HG02642 (cell line): ENCODE measurements at regions not wholly inside any gene's neighbourhood (a gene's known extent, or its start where the extent isn't known, plus 50 kb on each side); places are given as distances from the start of the nearest gene placed in this dataset.
"Not testable (repeated sequence)": the region's sequence is repeated elsewhere in the genome, so short reads cannot be mapped to it uniquely, and the experiment has no call there.

ENCODE experiments used
- ATAC-seq: cut with Tn5 transposase; IDR thresholded peaks from one replicate; pipeline ENCODE4 v1.9.1; 2021; ENCODE audit warnings: mild to moderate bottlenecking; ENCODE audit not compliant: unreplicated experiment, poor library complexity

DNA sequence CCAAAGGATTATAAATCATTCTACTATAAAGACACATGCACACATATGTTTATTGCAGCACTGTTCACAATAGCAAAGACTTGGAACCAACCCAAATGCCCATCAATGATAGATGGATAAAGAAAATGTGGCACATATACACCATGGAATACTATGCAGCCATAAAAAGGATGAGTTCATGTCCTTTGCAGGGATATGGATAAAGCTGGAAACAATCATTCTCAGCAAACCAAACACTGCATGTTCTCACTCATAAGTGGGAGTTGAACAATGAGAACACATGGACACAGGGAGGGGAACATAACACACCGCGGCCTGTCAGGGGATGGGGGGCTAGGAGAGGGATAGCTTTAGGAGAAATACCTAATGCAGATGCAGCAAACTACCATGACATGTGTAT lies 135.1 kb upstream of the PDE4B start:
- ATAC-seq = not testable (repeated sequence)

DNA sequence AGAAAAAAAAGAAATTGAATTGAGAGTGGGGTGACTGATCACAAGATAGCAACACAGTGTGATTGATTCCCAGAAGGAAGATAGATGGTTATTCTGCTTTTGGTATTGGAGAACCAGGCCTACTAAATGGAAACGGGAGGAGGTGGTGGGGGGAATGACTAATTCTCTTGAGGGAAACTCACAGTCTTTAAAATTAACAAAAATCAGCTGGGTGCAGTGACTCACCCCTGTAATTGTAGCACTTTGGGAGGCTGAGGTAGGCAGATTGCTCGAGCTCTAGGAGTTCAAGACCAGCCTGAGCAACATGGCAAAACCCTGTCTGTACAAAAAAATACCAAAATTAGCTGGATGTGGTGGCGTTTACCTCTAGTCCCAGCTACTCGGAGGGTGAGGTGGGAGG lies 134.6 kb upstream of the PDE4B start:
- ATAC-seq = no peak

DNA sequence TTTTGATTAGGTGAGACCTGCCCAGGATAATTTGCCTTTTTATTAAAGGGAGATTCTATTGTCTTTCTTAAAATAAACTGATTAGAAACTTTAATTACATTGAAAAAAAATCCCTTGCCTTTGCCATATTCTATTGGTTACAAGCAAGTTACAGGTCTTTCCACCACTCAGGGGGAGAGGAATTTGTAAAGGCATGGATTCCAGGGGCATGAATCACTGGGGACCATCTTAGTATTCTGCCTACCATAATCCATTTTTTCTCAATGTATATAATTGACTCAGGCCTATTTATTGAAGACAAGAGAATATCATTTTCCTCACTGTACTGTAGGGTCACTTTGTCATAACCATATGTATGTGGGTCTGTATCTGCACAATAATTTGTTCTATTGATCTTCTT lies 124.3 kb upstream of the PDE4B start:
- no peak for ATAC-seq

DNA sequence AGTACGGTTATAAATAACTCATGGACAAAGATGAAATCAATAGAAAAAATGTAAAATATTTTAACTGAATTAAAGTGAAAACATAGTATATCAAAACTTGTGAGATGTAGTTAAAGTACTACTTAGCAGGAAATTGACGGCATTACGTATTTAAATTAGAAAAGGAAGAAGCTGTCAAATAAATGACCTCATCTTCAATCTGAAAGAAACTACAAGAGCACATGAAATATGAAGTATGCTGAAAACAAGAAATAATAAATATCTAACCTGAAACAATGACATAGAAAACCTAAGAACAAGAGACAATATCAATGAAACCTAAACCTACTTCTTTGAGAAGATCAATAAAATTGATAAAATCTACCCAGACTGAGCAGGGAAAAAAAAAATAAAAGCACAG lies 122.2 kb upstream of the PDE4B start:
- no peak for ATAC-seq

DNA sequence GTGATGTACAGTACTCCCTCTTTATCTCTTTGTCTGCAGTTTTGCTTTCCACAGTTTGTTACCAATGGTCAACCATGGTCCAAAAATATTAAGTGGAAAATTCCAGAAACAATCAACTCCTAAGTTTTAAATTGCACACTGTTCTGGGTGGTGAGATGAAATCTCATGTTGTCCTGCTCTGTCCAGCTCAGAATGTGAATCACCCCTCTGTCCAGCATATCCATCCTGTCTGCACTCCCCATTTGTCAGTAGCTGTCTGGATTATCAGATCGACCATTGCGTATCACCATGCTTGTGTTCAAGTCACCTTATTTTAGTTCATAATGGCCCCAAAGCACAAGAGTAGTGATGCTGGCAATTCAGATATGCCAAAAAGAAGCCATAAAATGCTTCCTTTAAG lies 118.2 kb upstream of the PDE4B start:
- no peak for ATAC-seq

DNA sequence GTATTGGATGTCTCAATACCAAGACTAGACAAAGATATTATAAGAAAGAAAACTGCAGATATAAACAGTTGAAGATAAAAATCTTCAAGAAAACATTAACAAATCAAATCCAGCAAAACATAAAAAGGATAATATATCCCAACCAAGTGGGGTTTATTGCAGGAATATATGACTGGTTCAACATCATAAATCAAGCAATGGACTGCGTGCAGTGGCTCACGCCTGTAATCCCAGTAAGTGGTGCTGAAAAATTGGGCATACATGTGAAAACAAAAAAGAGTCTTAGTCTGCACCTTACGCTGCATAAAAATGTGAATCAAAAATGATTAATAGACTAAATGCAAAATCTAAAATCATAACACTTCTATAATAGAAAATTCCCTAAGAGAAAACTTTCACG lies 112.9 kb upstream of the PDE4B start:
- no peak for ATAC-seq

DNA sequence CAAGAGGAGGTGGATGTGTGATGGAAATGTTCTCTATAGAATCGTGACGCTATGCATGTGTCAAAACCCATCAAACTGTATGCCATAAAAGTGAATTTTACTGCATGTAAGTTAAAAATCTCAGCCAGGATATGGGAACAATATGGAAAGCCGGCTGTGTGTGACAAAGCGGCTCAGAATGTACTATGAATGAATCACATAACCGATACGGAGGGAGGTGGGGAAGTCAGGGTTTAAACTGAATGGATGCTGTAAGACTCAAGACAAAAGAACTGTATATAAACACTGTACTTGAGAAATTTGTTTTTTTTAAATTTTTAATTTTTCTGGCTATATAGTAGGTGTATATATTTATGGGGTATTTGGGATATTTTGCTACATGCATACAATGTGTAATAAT lies 111.6 kb upstream of the PDE4B start:
- no peak for ATAC-seq

DNA sequence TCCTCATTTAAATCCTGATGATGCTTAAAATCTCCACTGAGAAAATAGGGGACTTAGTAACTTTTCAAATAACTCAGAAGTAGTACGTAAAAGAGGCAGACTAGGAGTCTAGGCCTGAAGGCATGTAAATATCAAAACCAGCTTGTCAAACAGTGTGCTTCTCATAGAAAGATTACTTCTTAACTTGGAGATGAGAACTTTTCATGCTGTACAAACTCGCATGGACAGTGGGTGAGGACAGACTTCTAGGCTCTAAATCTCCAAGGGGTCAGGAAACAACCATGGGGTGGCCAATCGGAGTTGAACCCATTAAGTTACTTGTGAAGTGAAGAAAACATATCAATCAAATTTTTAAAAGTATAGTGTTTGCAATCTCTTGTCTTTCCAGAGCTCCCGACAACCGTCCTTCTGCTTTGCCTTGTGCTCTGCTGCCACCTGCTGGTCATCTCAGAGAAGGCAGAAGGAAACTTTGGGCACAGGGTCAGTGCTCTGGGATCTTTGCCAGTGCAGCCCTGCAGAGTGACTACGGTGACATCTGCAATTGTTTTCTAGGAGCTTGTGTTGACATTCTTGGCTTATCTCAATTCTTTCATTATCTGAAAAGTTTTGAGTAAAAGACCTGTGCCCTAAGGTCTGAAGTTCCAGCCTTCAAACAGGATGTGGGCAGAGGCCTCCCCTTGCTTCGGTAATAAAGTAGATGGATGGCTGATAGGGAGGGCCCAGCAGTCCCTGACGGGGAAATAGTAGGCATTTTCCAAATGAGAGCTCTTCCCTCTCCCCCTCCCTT lies 105.1 kb upstream of the PDE4B start:
- peak; percentile 91 for ATAC-seq

DNA sequence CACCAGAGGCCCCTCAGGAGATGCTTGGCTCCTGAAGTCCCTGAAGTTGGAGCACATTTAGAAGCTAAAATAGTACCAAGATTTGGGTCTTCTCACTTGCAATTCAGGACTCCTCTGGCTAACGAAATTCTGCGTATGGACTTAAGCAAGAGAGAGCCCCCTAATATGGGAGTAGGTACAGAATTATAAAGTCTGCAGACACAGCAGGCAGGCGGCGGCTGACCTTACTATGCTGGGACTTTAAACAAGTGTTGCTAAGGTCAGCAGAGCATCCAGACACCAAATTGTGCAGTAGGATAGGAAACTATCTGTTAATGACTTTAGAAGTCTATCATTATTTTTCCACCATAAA lies 104.5 kb upstream of the PDE4B start:
- no peak for ATAC-seq

DNA sequence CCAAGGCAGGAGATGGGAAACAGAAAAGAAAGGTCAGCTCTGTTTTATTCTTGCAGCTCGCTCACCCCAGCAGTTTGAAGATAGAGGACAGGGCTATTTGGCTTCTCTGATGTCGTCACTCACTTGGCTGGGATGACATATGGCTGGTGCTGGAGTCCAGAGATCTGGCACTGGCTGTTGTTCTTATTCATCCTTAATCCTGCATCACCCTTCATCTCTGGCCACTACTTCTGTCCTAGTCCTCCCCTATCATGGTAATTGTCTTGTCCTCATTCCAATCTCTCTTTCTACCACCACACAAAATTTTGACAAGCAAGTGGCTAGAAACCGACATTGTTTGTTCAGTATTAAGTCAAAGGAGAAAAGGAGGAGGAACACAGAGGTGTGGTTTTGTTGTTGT lies 103.8 kb upstream of the PDE4B start:
- no peak for ATAC-seq

DNA sequence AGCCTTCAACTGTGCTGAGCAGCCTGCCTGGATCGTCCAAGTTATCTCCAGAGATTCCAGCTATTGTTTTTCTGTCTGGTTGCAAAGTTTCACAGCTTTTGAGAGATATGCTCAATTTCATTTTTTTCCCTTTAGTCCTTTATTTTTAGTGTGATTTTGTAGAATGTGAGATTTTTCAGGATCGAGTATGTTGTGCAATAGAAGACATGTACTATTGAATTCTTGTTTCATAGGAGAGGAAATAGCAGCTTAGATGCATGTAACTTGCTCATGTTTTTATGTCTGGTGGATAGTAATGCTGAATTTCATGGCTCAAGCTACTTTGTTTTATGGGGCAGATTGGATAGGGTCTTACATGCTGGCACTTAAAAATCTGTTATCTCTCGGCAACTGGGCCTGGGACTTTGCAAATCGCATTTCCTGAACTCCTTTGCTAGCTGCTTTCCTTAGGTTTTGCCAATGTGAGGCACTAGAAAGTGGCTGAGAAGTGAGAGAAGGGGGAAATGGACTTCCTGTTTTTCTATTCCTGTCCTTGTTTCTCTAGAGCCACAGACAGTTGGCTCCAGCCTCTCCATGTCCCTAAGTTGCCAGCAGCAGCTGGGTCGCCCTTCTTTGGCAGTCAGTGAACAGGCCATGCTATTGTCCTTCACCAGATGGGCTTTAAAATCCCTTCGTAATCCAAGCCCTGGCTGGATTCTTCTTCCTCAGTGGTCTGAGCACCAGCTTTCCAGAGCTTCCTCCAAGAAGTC lies 101.4 kb upstream of the PDE4B start:
- no peak for ATAC-seq

DNA sequence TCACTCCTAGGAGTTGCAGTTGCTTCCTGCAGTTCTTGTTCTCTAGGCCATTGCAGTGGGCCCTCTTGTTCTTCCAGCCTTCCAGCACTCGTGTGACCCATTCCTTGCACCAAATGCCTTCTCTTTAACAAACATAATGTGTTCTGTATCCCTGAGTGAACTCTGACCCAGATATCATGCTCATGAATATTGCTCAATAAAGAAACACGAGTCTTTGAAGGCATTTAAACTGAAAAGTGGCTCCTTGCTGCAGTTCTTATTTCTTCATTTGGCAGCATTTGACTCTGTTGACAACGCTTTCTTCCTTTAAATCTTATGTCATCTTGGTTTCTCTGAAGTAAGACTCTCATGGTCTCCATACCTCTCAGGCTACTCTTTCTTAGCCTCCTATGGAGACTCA lies 100.7 kb upstream of the PDE4B start:
- no peak for ATAC-seq

DNA sequence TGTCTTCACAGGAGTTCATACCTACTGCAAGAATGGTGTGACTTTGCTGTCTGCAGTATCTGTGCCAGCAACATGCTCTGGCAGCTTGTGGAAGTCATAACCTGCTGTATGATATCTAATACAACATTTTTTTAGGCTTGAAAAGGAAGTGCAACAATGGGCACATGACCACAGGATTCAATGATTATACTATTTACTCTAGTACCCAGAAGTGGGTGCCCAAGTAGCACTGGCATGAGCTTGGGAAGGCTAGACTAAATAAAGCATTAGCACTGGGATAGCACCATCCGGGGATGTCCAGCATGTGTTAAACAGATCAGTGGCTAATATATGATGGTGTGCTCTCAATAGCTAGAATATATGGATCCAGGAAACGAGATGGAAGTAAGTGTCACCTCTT lies 98.6 kb upstream of the PDE4B start:
- ATAC-seq = no peak

DNA sequence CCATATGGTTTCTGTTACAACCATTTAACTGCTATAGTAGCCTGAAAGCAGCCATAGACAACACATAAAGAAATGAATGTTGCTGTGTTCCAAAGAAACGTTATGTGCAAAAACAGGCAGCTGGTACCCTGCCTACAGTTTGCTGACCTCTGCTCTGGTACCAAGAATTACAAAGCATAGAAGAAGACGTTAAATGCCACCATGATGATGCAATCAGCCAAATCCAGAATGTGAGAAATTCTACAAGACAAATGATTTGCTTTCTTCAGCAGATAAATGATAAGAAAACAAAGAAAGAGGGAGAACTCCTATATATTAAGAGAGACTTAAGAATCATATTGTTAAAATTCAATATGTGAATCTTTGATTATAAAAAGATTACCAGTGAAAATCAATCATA lies 97.8 kb upstream of the PDE4B start:
- ATAC-seq = no peak

DNA sequence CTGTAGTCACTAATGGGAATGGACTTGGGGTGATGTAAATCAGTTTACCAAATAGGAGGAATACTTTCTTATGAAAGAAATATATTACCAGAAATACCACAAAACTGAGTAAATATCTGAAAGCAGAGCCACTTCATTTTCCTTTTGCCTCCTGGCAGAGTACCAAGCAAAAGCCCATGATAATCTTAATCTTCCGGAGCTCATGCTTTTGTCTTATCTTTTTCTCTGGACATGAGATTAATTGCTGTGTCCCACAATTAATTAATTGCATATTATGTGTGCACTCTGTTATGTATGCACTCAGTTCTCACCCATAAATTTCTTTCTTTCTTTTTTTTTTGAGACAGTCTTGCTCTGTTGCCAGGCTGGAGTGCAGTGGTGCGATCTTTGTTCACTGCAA lies 94.1 kb upstream of the PDE4B start:
- no peak for ATAC-seq

DNA sequence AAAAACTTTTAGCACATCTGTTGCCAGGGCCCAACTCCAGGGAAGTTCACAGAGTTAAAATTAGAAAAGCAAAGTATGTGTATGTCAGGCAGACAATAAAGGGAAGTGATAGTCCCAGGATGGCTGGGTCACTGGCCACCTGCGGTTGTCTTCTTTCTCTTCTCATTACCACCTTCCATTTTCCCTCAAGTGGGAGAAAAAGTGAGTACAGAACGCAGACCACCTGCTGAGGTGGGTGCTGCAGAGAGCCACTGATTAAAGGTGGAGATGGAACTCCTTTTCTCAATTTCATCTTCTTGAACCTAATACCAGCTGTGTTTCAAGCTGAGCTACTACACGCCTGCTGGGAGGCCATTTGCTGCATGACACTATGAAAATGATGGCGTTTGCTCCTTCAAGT lies 88.8 kb upstream of the PDE4B start:
- peak; percentile 62 for ATAC-seq

DNA sequence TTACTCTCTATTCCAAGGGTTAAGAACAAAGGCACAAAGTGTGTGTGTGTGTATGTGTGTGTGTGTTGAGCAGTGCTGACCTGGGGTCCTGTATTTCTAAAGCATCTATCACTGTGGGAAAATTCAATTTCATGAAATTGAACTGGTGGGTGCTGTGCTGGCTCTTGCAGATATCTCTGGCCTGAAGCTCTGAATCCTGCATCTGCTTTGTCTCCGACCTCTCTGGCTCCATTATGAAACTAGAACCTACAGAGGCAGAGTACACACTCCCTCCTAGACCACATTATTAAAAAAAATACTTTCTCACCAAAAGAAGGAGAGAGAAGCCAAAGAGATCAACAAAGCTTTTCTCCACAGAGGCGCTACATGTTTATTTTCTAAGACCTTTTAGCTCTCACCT lies 88.4 kb upstream of the PDE4B start:
- no peak for ATAC-seq

DNA sequence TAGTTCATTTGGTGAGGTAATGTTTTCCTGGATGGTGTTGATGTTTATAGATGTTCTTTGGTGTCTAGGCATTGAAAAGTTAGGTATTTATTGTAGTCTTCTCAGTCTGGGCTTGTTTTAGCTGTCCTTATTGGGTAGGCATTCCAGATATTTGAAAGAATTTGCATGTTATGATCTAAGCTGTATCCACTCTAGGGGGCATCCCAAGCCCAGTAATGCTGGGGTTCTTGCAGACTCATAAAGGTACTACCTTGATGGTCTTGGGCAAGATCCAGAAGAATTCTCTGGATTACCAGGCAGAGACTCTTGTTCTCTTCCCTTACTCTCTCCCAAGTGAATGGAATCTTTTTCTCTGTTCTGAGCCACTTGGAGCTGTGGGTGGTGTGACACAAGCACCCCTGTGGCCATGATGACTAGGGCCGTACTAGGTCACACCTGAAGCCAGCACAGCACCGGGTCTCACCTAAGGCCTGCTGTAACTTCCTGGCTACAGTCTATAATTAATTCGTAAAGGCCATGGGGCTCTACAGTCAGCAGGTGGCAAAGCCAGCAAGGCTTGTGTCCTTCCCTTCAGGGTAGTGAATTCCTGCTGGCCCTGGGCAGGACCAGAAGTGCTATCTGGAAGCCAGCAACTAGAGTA lies 74.8 kb upstream of the PDE4B start:
- no peak for ATAC-seq

DNA sequence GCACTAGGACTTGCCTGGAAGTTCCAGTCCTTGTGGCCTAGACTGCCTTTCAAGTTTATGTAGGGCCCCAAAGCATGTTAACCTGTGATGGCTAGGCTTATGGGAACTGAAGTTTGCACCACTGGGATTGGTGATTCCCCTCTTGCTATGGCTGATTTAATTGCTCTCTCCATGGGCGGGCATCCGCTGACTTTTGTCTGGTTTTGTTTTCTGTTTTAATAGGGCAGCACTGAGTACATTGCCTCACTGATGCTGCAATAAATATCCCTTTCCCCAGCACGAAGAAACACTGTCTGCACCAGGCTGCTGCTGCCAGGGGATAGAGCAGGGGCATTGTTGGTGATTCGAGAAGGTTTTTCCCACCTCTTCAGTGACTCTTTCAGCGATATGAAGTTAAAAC lies 73.3 kb upstream of the PDE4B start:
- ATAC-seq = no peak

DNA sequence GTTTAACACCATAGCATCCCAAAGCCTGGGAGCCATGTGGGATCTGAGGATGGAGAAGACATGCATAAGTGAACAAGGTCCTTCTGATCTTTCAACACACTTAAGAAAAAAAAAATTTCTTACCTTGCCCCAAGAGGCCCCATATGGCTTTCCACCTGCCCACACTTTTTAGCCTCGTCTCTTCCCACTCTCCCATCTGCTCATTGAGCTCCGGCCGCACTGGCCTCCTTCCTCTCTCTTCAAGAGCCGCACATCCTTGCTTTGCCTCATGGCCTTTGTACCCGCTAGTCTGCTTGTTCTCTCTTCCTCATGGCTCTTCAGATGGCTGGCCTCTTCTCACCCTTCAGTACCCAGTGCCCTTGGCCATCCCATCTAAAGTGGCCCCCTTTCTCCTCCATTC lies 70.2 kb upstream of the PDE4B start:
- ATAC-seq = no peak

DNA sequence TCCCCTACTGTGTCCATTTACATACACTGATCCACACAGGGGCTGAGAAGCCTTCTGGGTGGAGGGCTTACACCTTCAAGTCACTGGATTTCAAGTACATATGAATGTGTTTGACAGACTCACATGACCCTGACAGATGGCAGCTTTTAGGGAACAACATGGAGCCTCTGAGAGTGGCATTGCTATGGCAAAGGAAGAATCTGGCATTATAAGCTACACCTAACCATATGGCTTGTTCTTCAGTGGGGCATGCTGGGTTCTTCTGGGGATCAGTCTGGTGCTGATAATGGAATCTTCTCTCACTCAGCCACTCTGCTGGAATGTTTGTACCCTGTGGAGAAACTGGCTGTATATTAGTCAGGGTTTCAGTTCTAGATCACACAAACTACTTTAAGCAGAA lies 68.5 kb upstream of the PDE4B start:
- ATAC-seq = no peak

DNA sequence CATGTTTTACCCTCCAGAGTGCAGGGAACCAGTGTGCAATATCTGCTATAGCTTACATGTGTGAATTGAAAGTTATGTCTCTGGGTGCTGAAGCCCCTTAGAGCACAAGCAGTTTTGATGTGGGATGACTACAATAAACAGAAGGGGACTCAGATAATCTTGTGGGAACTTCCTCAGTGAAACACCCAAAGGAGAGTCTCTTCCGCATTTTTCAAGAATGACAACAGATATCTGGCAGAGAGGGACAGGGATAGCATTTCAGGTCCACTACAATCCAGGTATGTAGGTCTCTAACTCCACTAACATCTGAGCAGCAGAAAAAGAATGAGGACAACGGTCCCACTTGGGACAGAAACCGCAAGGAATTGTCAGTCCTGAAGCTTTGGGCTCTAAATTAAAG lies 67.6 kb upstream of the PDE4B start:
- ATAC-seq = no peak
